Heart left ventricle (tissue), 13 donors: ENCODE measurements at regions not wholly inside any gene's neighbourhood (a gene's known extent, or its start where the extent isn't known, plus 50 kb on each side); places are given as distances from the start of the nearest gene placed in this dataset.

Source experiments
- CTCF ChIP-seq, 12 donors: fragments of 200-600 bp; sonication (generic) in 4 of 12; IDR thresholded peaks; one replicate each; pipeline versions ENCODE4 v1.5.0 to v1.8.0; 2018 to 2022; ENCODE audit warnings: antibody characterized with exemption in 12 of 12, mild to moderate bottlenecking in 5 of 12
- POLR2A ChIP-seq, 2 donors: fragments of 450-650 bp; IDR thresholded peaks; one replicate each; pipeline ENCODE4 v1.6.1; 2017; ENCODE audit warnings: antibody characterized with exemption in 2 of 2, mild to moderate bottlenecking in 2 of 2, moderate library complexity in 2 of 2
- donor health status: ischemic (EF 13 %, LVEDD 7.1; RV severe dilation, severe dysfunction).
- donor health status: DM: no; HTN: yes; CAD: no.
- donor health status: DM: no; HTN: no; CAD: no.
- donor health status: ischemic (EF 25% LVEDD 6.9; RV normal size, moderate dysfunction).
- donor health status: ischemic (EF 25% LVEDD 5.7; RV mildly dilated, moderate dysfunction).
- donor health status: ischemic (EF 35%, LVEDD 5.7; RV mildly dilated, moderate dysfunction).
- donor health status: nonischemic (EF 11% LVEDD 7.7; RV severe dilation, severe dysfunction).
- donor health status: DM: yes; HTN: yes; CAD: no.
- donor health status: PGD.
- donor health status: ischemic (EF 29% LVEDD 5.4; RV normal size, mild dysfunction).
- donor health status: nonischemic (EF 23%, LVEDD 6.1; RV moderate dilation, normal function).

GRCh38 chr21:23930565-23930964 lies 1676.7 kb downstream of the MRPL39 start:
- TF ChIP-seq CTCF (IDR thresholded peaks at IDR 0.05) (no peak), POLR2A (IDR thresholded peaks at IDR 0.05) (no peak)
